Brain microvascular endothelial cell (primary cell): ENCODE measurements at regions not wholly inside any gene's neighbourhood (a gene's known extent, or its start where the extent isn't known, plus 50 kb on each side); places are given as distances from the start of the nearest gene placed in this dataset.

Experiments used
- DNase-seq: peaks from one replicate; pipeline ENCODE4 v3.0.0-alpha.2; 2020
- H3K27ac ChIP-seq: fragments of 250-450 bp; sonication (Bioruptor Pico); 2 replicates; pipeline ENCODE4 v1.5.1; 2020; ENCODE audit warnings: mild to moderate bottlenecking, moderate library complexity
- H3K27me3 ChIP-seq: fragments of 250-450 bp; sonication (Bioruptor Pico); replicated peaks from 2 replicates; pipeline ENCODE4 v1.5.1; 2020; ENCODE audit warnings: mild to moderate bottlenecking
- H3K36me3 ChIP-seq: fragments of 250-450 bp; sonication (Bioruptor Pico); replicated peaks from 2 replicates; pipeline ENCODE4 v1.5.1; 2020; ENCODE audit warnings: mild to moderate bottlenecking
- H3K4me3 ChIP-seq: 2 replicates; pipeline ENCODE4 v1.5.1; 2011; ENCODE audit warnings: low read depth, mild to moderate bottlenecking, control low read depth, low read length, moderate library complexity
- CTCF ChIP-seq: IDR thresholded peaks from 2 replicates; pipeline ENCODE4 v1.5.1; 2011; ENCODE audit warnings: low read depth, mild to moderate bottlenecking, moderate library complexity, low read length, control low read depth, inconsistent platforms; ENCODE audit errors: missing control alignments
- in situ Hi-C: cut with HindIII; loops from 2 replicates; pipeline ENCODE4 v1.10.0; 2017; ENCODE audit warnings: low sequenced_read_pairs, low pct_ligation_motif_present

- Histone ChIP-seq H3K27ac (no peak overlapping the region), H3K36me3 (no peaks in the 10 kb centered on the region), H3K27me3 (no peaks in the 10 kb centered on the region), H3K4me3 (no peak overlapping the region)
- in situ Hi-C loops: no loop called here
- no peak for DNase-seq
- TF ChIP-seq CTCF: no peak
Measured at GRCh38 chr14:38425324-38425976, 169.6 kb upstream of the CLEC14A start.

- Histone ChIP-seq H3K4me3 (no peak overlapping the region), H3K27me3 (no peaks in the 10 kb centered on the region), H3K27ac (no peak overlapping the region), H3K36me3 (no peaks in the 10 kb centered on the region)
- no peak for TF ChIP-seq CTCF
- no peak for DNase-seq
- in situ Hi-C loops: no loop called here
Measured at GRCh38 chr14:38420048-38420447, 164.2 kb upstream of the CLEC14A start.

GRCh38 chr14:38419579-38419978, 163.7 kb upstream of the CLEC14A start:
- Histone ChIP-seq H3K36me3 (no peaks in the 10 kb centered on the region), H3K4me3 (no peak overlapping the region), H3K27me3 (no peaks in the 10 kb centered on the region), H3K27ac (no peak overlapping the region)
- TF ChIP-seq CTCF: no peak
- no peak for DNase-seq
- in situ Hi-C loops: no loop called here

GRCh38 chr14:38412654-38413053, 156.8 kb upstream of the CLEC14A start:
- no peak for TF ChIP-seq CTCF
- H3K4me3 ChIP-seq: no peak overlapping the region
- H3K27me3 ChIP-seq: no peaks in the 10 kb centered on the region
- no peak for DNase-seq
- in situ Hi-C loops: no loop called here
- H3K27ac ChIP-seq: no peak overlapping the region
- H3K36me3 ChIP-seq: no peaks in the 10 kb centered on the region

GRCh38 chr14:38410442-38410841, 154.5 kb upstream of the CLEC14A start:
- Histone ChIP-seq H3K36me3 (no peaks in the 10 kb centered on the region), H3K27ac (no peak overlapping the region), H3K27me3 (no peaks in the 10 kb centered on the region), H3K4me3 (no peak overlapping the region)
- in situ Hi-C loops: no loop called here
- no peak for DNase-seq
- TF ChIP-seq CTCF: no peak
